Endothelial cell (in vitro differentiated cells): ENCODE measurements at regions not wholly inside any gene's neighbourhood (a gene's known extent, or its start where the extent isn't known, plus 50 kb on each side); places are given as distances from the start of the nearest gene placed in this dataset.

Source experiments
- DNase-seq: peaks from one replicate; pipeline ENCODE4 v3.0.0; 2021; ENCODE audit warnings: low spot score
- H3K27ac Mint-ChIP-seq: one replicate; pipeline ENCODE4 v1.8.0; 2021; ENCODE audit warnings: mixed read lengths, inconsistent platforms; ENCODE audit not compliant: unreplicated experiment
- H3K27me3 Mint-ChIP-seq: one replicate; pipeline ENCODE4 v1.8.0; 2021; ENCODE audit warnings: mild to moderate bottlenecking, moderate library complexity, mixed read lengths, inconsistent platforms; ENCODE audit not compliant: unreplicated experiment
- H3K36me3 Mint-ChIP-seq: one replicate; pipeline ENCODE4 v1.8.0; 2021; ENCODE audit warnings: mild to moderate bottlenecking, low read depth, mixed read lengths, inconsistent platforms; ENCODE audit not compliant: unreplicated experiment
- H3K4me1 Mint-ChIP-seq: one replicate; pipeline ENCODE4 v1.8.0; 2021; ENCODE audit warnings: mild to moderate bottlenecking, mixed read lengths, inconsistent platforms; ENCODE audit not compliant: unreplicated experiment
- H3K4me3 Mint-ChIP-seq: one replicate; pipeline ENCODE4 v1.8.0; 2021; ENCODE audit warnings: mild to moderate bottlenecking, mixed read lengths, inconsistent platforms; ENCODE audit not compliant: unreplicated experiment
- H3K9me3 Mint-ChIP-seq: one replicate; pipeline ENCODE4 v1.8.0; 2021; ENCODE audit warnings: mixed read lengths, inconsistent platforms; ENCODE audit not compliant: unreplicated experiment
- TF ChIP-seq, protein P1 (sequence below): fragments of 200-600 bp; sonication (generic); IDR thresholded peaks from one replicate; pipeline ENCODE4 v1.5.0; 2021; ENCODE audit warnings: antibody characterized with exemption; ENCODE audit not compliant: unreplicated experiment

DNA sequence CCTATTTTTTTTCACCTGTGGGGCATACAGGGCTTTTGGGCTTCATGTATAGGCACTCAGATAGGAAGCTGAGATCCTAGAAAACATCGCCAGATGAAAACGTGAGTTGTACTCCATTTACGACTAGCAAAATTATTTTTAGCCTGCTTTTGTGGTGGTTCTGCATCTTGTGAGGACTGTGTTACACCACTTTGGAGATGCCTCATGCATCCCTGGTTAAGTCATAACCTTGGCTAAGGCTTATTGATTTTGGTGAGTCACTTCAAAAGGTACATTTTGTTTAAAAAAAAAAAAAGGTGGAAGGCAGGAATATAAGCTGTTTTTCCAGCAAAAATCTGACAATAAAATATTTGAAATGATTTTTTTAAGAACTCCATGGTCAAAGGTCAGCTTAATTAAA, 101.8 kb upstream of the OLFM3 start:
- H3K36me3 Mint-ChIP-seq, result no peaks in the 10 kb centered on the region
- no peaks in the 10 kb centered on the region for H3K27me3 Mint-ChIP-seq
- H3K4me3 Mint-ChIP-seq, result no peak overlapping the region
- H3K9me3 Mint-ChIP-seq, result no peaks in the 10 kb centered on the region
- no peak for DNase-seq
- no peak overlapping the region for H3K27ac Mint-ChIP-seq
- no peaks in the 10 kb centered on the region for H3K4me1 Mint-ChIP-seq
- TF ChIP-seq, protein P1, sequence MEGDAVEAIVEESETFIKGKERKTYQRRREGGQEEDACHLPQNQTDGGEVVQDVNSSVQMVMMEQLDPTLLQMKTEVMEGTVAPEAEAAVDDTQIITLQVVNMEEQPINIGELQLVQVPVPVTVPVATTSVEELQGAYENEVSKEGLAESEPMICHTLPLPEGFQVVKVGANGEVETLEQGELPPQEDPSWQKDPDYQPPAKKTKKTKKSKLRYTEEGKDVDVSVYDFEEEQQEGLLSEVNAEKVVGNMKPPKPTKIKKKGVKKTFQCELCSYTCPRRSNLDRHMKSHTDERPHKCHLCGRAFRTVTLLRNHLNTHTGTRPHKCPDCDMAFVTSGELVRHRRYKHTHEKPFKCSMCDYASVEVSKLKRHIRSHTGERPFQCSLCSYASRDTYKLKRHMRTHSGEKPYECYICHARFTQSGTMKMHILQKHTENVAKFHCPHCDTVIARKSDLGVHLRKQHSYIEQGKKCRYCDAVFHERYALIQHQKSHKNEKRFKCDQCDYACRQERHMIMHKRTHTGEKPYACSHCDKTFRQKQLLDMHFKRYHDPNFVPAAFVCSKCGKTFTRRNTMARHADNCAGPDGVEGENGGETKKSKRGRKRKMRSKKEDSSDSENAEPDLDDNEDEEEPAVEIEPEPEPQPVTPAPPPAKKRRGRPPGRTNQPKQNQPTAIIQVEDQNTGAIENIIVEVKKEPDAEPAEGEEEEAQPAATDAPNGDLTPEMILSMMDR, result no peak

DNA sequence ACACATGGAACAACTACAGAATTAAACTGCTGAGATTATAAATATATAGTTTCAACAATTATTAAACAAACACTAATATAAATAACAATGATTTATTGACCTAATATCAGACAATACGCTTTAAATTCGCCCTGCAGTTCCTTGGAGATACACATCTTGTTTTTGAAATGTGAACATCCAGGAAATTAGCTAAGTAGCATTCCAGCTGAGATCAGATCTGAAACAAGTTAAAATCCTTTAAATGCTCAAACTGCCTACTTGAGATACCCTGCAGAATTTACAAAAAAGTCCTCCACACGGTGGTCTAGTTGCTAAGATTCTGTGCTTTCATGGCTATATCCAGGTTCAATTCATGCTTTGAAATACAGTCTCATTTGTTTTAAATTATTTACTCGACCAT, 101.4 kb upstream of the OLFM3 start:
- no peak for DNase-seq
- no peaks in the 10 kb centered on the region for H3K9me3 Mint-ChIP-seq
- H3K4me1 Mint-ChIP-seq, result no peaks in the 10 kb centered on the region
- H3K27me3 Mint-ChIP-seq, result no peaks in the 10 kb centered on the region
- H3K36me3 Mint-ChIP-seq, result no peaks in the 10 kb centered on the region
- TF ChIP-seq, protein P1, result no peak
- H3K27ac Mint-ChIP-seq, result no peak overlapping the region
- H3K4me3 Mint-ChIP-seq, result no peak overlapping the region

DNA sequence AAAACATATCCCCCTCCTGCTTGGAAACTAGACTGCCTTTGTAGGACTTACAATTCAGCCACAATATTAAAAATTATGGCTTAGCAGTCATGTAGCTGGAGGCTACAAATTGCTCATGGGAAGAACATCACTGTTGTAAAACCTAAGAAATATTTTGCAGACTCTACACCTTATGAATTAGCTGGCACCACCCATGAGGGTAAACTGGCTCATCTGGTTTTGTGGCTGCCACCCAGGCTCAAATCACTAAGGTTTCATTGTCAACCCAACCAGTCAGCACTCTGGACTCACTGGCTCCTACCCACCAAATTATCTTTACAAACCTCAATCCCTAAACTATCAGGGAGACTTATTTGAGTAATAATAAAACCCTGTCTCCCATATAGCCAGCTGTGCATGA, 100.7 kb upstream of the OLFM3 start:
- H3K9me3 Mint-ChIP-seq, result no peaks in the 10 kb centered on the region
- DNase-seq, result no peak
- H3K4me1 Mint-ChIP-seq, result no peaks in the 10 kb centered on the region
- H3K27me3 Mint-ChIP-seq, result no peaks in the 10 kb centered on the region
- H3K4me3 Mint-ChIP-seq, result no peak overlapping the region
- H3K36me3 Mint-ChIP-seq, result no peaks in the 10 kb centered on the region
- TF ChIP-seq, protein P1, result no peak
- no peak overlapping the region for H3K27ac Mint-ChIP-seq

DNA sequence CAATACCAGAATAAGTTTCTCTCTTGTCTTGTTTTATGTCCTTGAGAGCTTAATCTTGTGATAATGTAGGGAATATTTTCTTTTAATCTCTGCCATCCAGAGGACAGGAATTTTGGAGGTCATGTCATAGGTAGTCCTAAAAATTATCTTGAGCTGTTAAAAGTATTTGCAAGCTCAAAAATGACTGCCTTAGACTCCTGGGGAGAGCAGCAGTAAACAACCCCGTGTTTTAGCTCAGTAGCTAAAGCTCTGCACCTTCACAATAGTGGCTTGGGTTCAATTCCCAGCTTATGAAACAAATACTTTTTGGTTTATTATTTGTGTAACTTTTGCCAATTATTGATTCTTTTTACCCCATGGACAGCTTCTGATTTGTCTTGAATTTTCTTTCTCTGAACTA, 99.4 kb upstream of the OLFM3 start:
- no peak for DNase-seq
- TF ChIP-seq, protein P1, result no peak
- no peaks in the 10 kb centered on the region for H3K36me3 Mint-ChIP-seq
- H3K27ac Mint-ChIP-seq, result no peak overlapping the region
- H3K27me3 Mint-ChIP-seq, result no peaks in the 10 kb centered on the region
- H3K4me3 Mint-ChIP-seq, result no peak overlapping the region
- H3K4me1 Mint-ChIP-seq, result no peaks in the 10 kb centered on the region
- H3K9me3 Mint-ChIP-seq, result no peaks in the 10 kb centered on the region

GRCh38 chr1:102089791-102090190, 93.1 kb upstream of the OLFM3 start:
- Mint-ChIP-seq H3K27me3 (no peaks in the 10 kb centered on the region), H3K27ac (no peak overlapping the region), H3K9me3 (no peaks in the 10 kb centered on the region), H3K4me1 (no peaks in the 10 kb centered on the region), H3K4me3 (no peak overlapping the region), H3K36me3 (no peaks in the 10 kb centered on the region)
- TF ChIP-seq, protein P1, result no peak
- DNase-seq, result no peak
